ENCODE measurements at regions not wholly inside any gene's neighbourhood (a gene's known extent, or its start where the extent isn't known, plus 50 kb on each side); places are given as distances from the start of the nearest gene placed in this dataset.
"Not testable (repeated sequence)": the region's sequence is repeated elsewhere in the genome, so short reads cannot be mapped to it uniquely, and the experiment has no call there.

- H3K27ac Mint-ChIP-seq; DNase-seq; H3K36me3 Mint-ChIP-seq (ENCODE audit: low read depth); H3K4me1 Mint-ChIP-seq (ENCODE audit: low read depth); H3K4me3 Mint-ChIP-seq; H3K9me3 Mint-ChIP-seq: not testable (repeated sequence)
- H3K27me3 Mint-ChIP-seq = peaks cover 11% of the 10 kb centered on the region
Measured at GRCh38 chr9:68593760-68594159, 53.1 kb upstream of the TMEM252 start.

- Mint-ChIP-seq H3K4me3 (no peak overlapping the region), H3K27ac (no peak overlapping the region), H3K36me3 (ENCODE audit: low read depth) (no peaks in the 10 kb centered on the region), H3K9me3 (no peaks in the 10 kb centered on the region), H3K27me3 (peaks cover 18% of the 10 kb centered on the region), H3K4me1 (ENCODE audit: low read depth) (no peaks in the 10 kb centered on the region)
- DNase-seq = no peak
Measured at GRCh38 chr9:68595868-68596267, 55.2 kb upstream of the TMEM252 start.

DNA sequence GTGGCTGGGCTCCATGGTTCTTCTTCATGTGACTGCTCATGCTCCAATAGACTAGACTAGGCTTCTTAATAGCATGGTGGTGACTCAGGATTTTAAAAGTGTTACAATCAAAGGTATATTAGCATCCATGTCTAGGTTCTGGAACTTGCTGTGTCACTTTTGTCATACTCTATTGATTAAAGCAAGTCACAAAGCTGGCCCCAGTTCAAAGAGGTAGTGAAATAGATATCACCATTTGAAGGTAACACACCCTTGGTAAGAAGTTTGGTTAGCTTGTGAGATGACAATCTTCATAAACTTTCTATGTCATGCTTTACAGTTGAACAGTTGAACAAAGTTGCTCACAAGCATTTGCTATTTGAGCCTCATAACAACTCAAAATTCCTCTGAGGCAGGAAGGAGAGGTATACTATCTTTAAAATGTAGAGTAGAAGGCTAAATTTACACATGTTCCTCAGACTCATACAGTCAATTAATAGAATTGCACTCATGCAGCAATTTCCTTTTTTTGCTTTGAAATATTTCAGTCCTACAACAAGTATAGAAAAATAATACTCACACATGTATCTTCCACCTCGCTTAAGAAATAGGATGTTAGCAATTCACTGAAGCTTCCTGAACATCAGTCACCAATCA, 56.8 kb upstream of the TMEM252 start:
- no peaks in the 10 kb centered on the region for H3K36me3 Mint-ChIP-seq (ENCODE audit: low read depth)
- no peak overlapping the region for H3K27ac Mint-ChIP-seq
- DNase-seq = no peak
- H3K4me3 Mint-ChIP-seq = no peak overlapping the region
- H3K27me3 Mint-ChIP-seq = peaks cover 24% of the 10 kb centered on the region
- no peaks in the 10 kb centered on the region for H3K4me1 Mint-ChIP-seq (ENCODE audit: low read depth)
- no peaks in the 10 kb centered on the region for H3K9me3 Mint-ChIP-seq

- Mint-ChIP-seq H3K4me3 (no peak overlapping the region), H3K27me3 (peaks cover 36% of the 10 kb centered on the region), H3K4me1 (ENCODE audit: low read depth) (no peaks in the 10 kb centered on the region), H3K9me3 (no peaks in the 10 kb centered on the region), H3K27ac (no peak overlapping the region), H3K36me3 (ENCODE audit: low read depth) (no peaks in the 10 kb centered on the region)
- DNase-seq = no peak
Measured at GRCh38 chr9:68599826-68600225, 59.1 kb upstream of the TMEM252 start.

GRCh38 chr9:68601081-68601480, 60.4 kb upstream of the TMEM252 start:
- Mint-ChIP-seq H3K9me3 (no peaks in the 10 kb centered on the region), H3K27me3 (peaks cover 31% of the 10 kb centered on the region), H3K4me1 (ENCODE audit: low read depth) (no peaks in the 10 kb centered on the region), H3K36me3 (ENCODE audit: low read depth) (no peaks in the 10 kb centered on the region), H3K27ac (no peak overlapping the region), H3K4me3 (no peak overlapping the region)
- no peak for DNase-seq

- Mint-ChIP-seq H3K27me3 (peaks cover 32% of the 10 kb centered on the region), H3K4me3 (no peak overlapping the region), H3K9me3 (no peaks in the 10 kb centered on the region), H3K4me1 (ENCODE audit: low read depth) (no peaks in the 10 kb centered on the region), H3K36me3 (ENCODE audit: low read depth) (no peaks in the 10 kb centered on the region), H3K27ac (no peak overlapping the region)
- no peak for DNase-seq
Measured at GRCh38 chr9:68603371-68603770, 62.7 kb upstream of the TMEM252 start.

DNA sequence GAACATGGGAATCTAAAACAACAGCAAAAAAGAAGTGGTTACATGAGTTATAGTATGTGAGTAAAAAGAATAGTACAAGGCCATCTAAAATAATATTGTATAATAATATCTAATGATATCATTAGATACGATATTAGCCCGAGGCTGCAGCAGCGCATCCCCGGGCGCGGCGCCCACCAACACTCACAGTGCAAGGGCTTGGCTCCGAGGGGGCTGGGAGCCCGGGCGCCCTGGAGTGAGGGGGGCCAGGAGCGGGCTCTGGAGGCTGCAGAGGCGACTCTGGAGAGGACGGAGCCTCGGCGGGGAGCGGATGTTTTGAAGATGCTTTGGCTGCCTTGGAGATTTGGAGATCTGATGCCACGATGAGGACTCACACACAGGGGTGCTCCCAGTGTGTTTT, 68.1 kb upstream of the TMEM252 start:
- Mint-ChIP-seq H3K4me1 (ENCODE audit: low read depth) (no peaks in the 10 kb centered on the region), H3K27me3 (peaks cover 17% of the 10 kb centered on the region), H3K36me3 (ENCODE audit: low read depth) (no peaks in the 10 kb centered on the region)

GRCh38 chr9:68609901-68610415, 69.3 kb upstream of the TMEM252 start:
- no peaks in the 10 kb centered on the region for H3K36me3 Mint-ChIP-seq (ENCODE audit: low read depth)
- no peaks in the 10 kb centered on the region for H3K9me3 Mint-ChIP-seq
- no peak overlapping the region for H3K27ac Mint-ChIP-seq
- no peak for DNase-seq
- H3K4me1 Mint-ChIP-seq (ENCODE audit: low read depth) = no peaks in the 10 kb centered on the region
- peaks cover 12% of the 10 kb centered on the region for H3K27me3 Mint-ChIP-seq
- H3K4me3 Mint-ChIP-seq = no peak overlapping the region

More for the DNA sequence above, 68.1 kb upstream of the TMEM252 start:
- Mint-ChIP-seq H3K4me3 (no peak overlapping the region), H3K27ac (no peak overlapping the region), H3K9me3 (no peaks in the 10 kb centered on the region)
- DNase-seq = no peak

DNA sequence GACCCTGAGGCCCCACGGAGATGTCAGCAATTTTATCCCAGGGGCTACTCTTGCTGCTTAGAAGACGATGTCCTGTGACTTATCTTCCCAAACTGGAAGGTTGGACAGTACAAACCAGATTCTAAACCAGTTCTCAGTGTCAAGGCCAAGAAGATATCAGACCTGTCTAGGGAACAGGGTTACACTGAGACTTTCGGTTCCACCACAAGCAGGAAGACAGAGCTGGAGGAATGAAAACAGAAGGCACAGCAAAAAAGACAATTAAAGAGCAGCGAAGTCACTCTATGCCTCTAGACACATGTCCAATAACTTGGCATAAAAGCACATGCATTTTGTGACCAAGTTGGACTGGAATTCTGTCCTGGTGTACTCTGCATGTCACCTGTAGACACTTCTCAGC, 73.4 kb upstream of the TMEM252 start:
- peaks cover 3% of the 10 kb centered on the region for H3K9me3 Mint-ChIP-seq
- H3K27ac Mint-ChIP-seq = no peak overlapping the region
- no peaks in the 10 kb centered on the region for H3K36me3 Mint-ChIP-seq (ENCODE audit: low read depth)
- H3K4me3 Mint-ChIP-seq = no peak overlapping the region
- peaks cover 20% of the 10 kb centered on the region for H3K27me3 Mint-ChIP-seq
- no peaks in the 10 kb centered on the region for H3K4me1 Mint-ChIP-seq (ENCODE audit: low read depth)
- DNase-seq = no peak

- H3K4me1 Mint-ChIP-seq (ENCODE audit: low read depth); H3K9me3 Mint-ChIP-seq; H3K4me3 Mint-ChIP-seq; DNase-seq; H3K27ac Mint-ChIP-seq; H3K36me3 Mint-ChIP-seq (ENCODE audit: low read depth): not testable (repeated sequence)
- H3K27me3 Mint-ChIP-seq = peaks cover 25% of the 10 kb centered on the region
Measured at GRCh38 chr9:68617011-68617410, 76.3 kb upstream of the TMEM252 start.

DNA sequence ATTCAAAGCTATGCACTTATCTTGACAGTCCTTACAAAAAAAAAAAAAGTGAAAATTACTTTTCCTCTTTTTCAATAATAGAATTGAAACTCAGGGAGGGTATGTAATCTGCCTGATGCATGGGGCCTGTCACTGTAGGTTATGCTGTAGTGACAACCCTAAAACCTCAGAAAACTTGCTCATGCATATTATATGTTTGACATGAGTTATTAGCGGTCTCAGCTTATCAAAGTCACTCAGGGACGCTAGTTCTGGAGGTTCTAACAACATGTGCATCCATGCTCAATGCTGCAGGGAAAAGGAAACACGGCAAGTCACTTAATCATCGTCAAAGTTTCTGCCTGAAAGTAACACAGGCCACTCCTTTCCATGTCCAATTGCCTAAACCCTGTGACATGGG, 78.4 kb upstream of the TMEM252 start:
- Mint-ChIP-seq H3K4me3 (no peak overlapping the region), H3K36me3 (ENCODE audit: low read depth) (no peaks in the 10 kb centered on the region), H3K27ac (no peak overlapping the region)

DNA sequence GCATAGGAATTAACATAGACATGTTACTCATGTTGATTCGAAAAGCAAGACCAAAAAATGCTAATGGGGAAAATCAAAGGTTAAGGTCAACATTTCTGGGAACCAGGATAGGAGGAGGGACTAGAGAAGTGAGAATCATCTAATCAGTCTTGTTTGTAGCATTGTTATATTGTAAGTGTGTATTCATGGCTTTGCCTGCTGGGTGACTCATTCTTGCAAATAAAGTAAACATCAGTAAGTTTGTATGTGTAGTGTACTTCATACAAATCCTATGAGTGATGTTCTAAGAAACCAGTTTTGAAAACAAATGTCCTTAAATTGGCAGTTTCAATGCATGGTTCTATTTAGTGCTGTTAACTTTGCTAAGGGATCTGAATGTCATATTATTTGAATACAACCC, 79.0 kb upstream of the TMEM252 start:
- Mint-ChIP-seq H3K36me3 (ENCODE audit: low read depth) (no peaks in the 10 kb centered on the region), H3K27me3 (peaks cover 26% of the 10 kb centered on the region), H3K4me3 (no peak overlapping the region), H3K27ac (no peak overlapping the region), H3K4me1 (ENCODE audit: low read depth) (no peaks in the 10 kb centered on the region), H3K9me3 (peaks cover 3% of the 10 kb centered on the region)
- no peak for DNase-seq

More for the DNA sequence above, 78.4 kb upstream of the TMEM252 start:
- Mint-ChIP-seq H3K9me3 (peaks cover 3% of the 10 kb centered on the region), H3K27me3 (peaks cover 24% of the 10 kb centered on the region), H3K4me1 (ENCODE audit: low read depth) (no peaks in the 10 kb centered on the region)
- DNase-seq = no peak

- Mint-ChIP-seq H3K4me1 (ENCODE audit: low read depth) (no peaks in the 10 kb centered on the region), H3K9me3 (no peaks in the 10 kb centered on the region), H3K36me3 (ENCODE audit: low read depth) (no peaks in the 10 kb centered on the region), H3K4me3 (no peak overlapping the region), H3K27me3 (peaks cover 17% of the 10 kb centered on the region), H3K27ac (no peak overlapping the region)
- DNase-seq = no peak
Measured at GRCh38 chr9:68625559-68625958, 79.5 kb upstream of the PIP5K1B start.

GRCh38 chr9:68626526-68626925, 78.5 kb upstream of the PIP5K1B start:
- Mint-ChIP-seq H3K4me1 (ENCODE audit: low read depth) (no peaks in the 10 kb centered on the region), H3K27me3 (peaks cover 12% of the 10 kb centered on the region), H3K4me3 (no peak overlapping the region), H3K36me3 (ENCODE audit: low read depth) (no peaks in the 10 kb centered on the region), H3K9me3 (no peaks in the 10 kb centered on the region), H3K27ac (no peak overlapping the region)
- DNase-seq = no peak

- no peaks in the 10 kb centered on the region for H3K9me3 Mint-ChIP-seq
- no peaks in the 10 kb centered on the region for H3K4me1 Mint-ChIP-seq (ENCODE audit: low read depth)
- peaks cover 11% of the 10 kb centered on the region for H3K27me3 Mint-ChIP-seq
- DNase-seq = no peak
- H3K4me3 Mint-ChIP-seq = no peak overlapping the region
- H3K36me3 Mint-ChIP-seq (ENCODE audit: low read depth) = no peaks in the 10 kb centered on the region
- H3K27ac Mint-ChIP-seq = no peak overlapping the region
Measured at GRCh38 chr9:68627104-68627503, 77.9 kb upstream of the PIP5K1B start.

- H3K4me1 Mint-ChIP-seq (ENCODE audit: low read depth) = no peaks in the 10 kb centered on the region
- no peaks in the 10 kb centered on the region for H3K36me3 Mint-ChIP-seq (ENCODE audit: low read depth)
- H3K27me3 Mint-ChIP-seq = peaks cover 10% of the 10 kb centered on the region
- no peaks in the 10 kb centered on the region for H3K9me3 Mint-ChIP-seq
- no peak overlapping the region for H3K4me3 Mint-ChIP-seq
- no peak overlapping the region for H3K27ac Mint-ChIP-seq
- no peak for DNase-seq
Measured at GRCh38 chr9:68627594-68627993, 77.4 kb upstream of the PIP5K1B start.

Data from activated T-cell treated with anti-CD3 and anti-CD28 coated beads, Interleukin-2, amount 50 U/mL, for 24 hours (primary cell).